Daoy (cell line): ENCODE measurements at regions not wholly inside any gene's neighbourhood (a gene's known extent, or its start where the extent isn't known, plus 50 kb on each side); places are given as distances from the start of the nearest gene placed in this dataset.

Source experiments
- DNase-seq: peaks from one replicate; pipeline ENCODE4 v3.0.0-alpha.2; 2015; ENCODE audit warnings: low read depth

DNA sequence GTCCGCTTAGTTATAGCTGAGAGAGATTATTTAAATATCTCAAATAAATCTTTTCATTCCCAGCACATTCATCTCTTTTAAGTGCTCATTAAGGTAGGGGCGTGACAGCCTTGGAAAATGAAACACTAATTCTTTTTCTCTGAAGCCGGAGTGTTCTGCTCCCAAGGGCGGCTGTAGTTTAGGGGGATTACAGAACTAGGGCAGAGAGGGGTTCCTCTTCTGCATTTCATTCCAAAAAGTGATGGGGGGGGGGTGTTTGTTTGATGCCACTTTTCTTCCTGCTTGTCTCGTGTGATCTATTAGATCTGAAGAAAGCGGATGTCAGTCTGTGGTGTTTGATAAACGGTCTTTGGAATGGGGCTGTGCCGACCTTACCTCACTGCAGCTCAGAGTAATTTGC lies 506.5 kb upstream of the MGMT start:
- DNase-seq, result no peak

DNA sequence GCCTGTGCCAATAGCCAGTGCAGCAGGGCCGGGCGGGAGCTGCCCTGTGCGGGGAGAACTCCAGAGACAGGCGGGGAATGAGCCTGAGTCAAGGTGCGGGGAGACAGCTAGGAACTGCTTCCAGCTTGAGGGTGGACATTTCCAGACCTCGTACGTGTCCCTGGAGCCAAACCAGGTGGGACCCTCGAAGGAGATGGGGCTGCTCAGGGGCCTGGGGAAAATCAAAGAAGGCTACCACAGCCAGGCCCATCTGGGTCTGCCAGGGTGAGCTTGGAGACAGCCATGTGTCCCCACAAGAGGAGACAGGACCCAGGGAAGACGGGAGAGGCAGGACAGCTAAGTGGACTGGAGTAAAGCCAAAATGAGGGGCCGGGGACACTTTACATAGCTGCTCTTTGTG lies 504.9 kb upstream of the MGMT start:
- no peak for DNase-seq

DNA sequence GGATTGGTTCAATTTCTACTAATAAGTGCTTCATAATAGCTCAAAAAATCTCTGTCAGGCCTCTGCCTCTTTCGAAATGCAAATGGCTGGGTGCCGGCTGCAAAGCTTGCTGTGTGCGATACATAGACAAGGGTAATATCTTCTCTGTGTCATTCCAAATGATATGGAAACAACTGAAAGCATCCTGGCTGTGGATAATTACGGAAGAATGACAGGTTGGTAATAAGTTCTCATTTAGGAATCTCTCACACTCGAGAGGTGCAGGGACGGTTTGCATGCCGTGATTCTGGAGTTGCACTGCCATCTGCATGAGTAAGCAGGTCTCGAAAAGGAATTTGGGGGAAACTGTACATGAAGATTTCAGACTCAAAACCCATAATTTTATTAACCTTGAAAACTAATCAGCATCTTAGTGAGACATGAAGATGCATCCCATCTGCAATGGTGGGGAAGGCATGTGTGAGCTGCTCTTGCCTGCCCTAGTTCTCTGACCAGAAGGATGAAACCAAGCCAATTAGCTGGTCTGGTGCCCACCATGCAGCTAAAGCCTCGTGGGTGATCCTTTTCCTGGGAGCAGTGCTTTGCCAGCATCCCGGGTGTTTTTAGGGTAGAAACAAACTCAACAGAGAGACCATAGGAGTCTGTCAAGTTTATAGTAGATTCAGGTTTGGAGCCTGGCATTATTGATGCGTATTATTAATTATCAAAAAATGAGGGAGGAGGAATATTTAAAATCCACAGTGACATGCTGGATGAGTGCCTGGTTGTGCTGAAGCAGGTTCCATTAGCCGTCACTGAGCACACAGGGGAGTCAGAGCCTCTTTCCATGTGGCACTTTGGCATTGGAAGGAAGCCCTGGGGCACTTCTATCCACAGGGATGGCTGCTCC lies 503.6 kb upstream of the MGMT start:
- DNase-seq, result no peak

DNA sequence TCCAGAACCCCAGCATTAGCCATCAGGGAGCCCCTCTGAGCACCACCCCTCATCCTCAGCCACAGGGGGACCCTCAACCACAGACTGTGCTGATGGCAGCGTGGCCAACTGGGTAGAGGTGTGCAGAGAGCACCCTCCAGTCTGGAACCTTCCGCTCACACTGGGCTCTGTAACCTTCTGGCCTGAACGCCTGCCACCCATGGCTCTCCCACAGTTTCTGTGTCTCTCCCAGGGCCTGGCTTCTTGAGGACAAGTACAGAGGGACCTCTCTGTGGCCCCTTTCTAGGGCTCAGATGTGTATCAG lies 503.0 kb upstream of the MGMT start:
- no peak for DNase-seq

DNA sequence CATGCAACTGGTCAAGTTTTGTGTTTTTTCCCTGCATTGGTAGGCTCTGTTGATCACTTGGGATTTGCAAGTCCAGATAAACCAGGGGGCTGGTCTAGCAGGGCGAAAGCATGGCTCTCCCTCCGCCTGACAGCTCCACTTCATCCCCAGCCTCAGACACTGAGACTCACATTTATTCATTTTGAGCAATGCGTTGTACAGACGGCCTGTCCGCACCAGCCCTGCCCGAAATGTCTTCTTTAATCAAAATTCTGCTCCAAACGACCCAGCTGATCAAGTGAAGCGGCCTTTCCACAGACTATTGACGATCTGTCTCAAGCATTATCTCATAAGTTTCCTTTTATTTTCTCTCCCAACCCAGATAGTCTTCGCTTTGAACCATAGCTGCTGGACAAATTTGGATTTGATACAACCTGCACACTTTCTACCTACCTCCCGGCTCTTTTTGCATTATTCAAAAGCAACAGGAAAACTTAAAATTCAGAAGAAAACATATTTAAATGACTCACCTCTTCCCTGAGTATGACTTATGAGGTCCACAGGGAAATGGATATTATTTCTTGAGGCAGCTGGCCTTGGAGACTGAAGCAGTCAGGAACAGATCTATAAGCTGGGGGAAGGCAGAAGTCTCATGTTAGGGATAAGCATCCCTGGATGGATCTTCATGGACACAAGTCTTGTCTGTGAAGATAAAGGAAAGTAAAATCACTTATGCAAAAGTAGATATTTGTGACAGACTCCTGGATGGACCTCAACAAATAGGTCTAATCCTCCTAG lies 498.9 kb upstream of the MGMT start:
- no peak for DNase-seq

DNA sequence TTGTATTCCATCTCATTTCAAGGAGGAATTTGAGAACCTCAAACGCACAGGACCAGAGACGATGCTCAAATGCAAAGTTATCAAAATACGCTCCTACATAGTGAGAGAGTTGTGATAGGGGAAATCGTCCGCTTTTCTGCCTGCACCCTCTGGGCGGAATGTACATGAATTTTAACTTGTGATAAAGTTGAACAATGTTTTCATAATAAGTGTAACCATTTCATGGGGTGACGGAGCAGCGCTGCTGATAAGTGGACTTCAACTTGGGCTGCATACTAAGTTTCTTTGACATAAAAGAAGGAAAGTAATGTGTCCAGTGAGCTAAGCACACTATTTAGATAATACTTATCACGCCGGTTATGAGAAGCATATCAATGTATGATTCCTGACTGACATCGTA lies 497.5 kb upstream of the MGMT start:
- DNase-seq, result no peak

DNA sequence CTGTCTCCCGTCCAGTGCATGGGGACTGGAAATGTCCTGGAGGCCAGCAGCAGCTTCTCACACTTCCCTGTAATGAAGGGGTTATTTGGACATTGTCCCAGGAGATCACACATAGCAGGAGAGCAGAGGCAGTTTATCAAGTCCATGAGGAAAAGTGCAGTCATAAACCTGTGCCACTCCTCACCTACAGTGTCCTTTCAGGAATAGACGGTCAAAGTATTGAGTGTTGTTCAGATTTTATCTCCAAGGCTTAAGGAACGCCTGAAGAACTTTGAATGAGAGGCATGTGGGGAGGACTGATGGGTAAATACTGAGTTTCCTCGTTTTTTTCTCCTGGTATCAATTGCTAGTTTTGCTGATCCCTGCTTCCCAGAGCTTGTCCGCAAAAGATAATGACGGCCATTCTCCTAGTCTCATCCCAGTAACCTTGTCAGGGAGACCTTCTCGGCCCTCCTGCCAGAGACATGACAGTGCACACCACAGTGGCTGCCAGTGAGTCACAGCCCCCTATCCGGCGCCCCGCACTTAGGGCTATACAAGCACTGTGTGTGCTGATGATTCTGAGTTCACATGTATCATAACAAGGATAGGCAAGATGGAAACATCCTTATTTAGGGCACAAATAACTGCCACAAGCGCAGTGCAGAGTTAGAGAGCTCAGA lies 495.5 kb upstream of the MGMT start:
- DNase-seq, result peak; percentile 23

DNA sequence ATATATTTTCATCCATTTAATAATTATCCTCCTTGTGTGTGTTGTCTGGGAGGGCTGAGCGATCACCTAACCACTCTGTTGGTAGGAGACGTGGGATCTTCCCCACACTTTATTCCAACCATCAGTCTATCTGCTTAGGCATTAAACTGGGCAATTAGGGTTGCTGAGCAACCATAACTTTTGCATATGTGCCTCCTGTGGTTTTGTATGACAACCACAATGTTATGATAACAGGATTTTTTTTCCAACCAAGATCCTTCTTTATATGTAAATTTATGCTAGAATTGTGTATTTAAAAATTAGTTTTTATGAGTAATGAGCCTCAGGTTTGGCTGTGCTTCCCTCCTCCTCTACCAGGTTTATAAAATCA lies 495.0 kb upstream of the MGMT start:
- DNase-seq, result no peak

DNA sequence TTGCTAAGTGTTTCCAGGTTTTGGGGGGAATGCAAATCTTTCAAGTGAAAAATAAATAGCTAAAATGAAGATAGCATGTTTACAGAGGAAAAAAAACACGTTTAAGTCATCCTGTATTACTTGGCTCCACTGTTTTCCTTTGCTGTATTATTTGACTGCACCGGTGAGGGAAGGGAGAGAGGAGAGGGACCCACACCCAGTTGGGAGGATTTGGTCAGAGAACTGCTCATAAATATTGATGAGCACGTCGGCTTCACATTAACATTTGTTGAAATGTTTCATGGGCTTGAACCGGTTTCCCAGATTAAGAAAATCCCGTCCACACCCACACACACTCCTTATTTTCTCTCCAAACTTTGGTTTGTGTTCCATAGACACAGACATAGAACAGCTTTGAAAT lies 493.8 kb upstream of the MGMT start:
- DNase-seq, result no peak

DNA sequence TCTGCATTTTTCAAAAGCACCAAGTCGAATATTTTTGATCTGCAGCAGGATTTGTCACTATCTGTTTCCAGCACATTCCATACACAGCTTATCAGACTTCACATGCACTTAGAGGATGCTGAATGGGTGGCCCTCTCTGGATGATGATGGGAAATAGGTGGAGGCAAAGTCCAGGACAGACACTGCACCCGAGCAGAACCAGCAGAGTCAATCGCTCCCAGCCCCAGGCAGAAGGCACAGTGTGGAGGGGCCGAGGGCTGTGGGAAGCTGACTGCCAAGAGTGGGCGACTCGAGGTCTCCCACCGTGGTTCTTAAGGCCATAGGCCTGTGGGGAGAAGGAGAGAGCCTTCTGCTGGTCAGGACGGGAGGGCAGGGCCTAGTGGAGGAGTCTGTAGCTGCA lies 490.2 kb upstream of the MGMT start:
- DNase-seq, result no peak

DNA sequence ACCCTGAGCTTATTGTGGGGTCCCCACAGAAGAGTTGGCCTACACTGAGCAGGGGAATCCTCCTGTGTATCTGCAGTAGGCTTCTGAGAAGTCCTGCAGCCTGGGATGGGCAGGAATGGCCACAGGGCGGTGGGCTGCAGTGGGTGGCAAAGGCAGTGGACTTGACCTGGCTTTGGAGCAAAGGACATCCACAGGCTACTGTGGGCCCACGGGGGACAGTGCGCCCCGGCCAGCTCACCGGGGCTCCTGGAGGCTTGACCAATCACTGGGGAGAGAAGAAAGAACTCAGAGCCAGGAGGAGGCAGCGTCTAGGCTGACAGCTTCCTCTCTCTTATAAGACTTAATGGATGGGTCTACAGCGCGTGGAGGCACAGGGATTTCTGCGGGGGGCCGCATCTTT lies 488.8 kb upstream of the MGMT start:
- no peak for DNase-seq

DNA sequence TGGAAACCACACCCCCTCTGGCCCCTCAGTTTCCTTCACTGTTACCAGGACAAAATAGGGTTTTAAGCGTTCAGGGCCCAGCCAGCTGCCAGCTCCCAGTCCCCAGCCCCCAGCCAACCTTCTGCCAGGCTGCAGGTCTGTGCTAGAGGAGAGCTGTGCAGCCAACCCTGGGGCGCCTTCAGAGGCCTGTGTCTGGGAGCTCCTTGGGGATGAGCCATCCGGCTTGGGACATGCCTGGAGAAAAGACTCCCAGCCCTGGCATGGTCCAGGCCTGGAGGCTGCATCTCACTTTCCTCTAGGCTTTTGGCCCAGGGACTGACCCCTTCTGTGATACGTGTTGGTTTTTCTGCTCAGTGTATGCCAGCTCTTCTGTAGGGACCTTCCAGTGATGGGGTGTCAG lies 487.6 kb upstream of the MGMT start:
- no peak for DNase-seq

DNA sequence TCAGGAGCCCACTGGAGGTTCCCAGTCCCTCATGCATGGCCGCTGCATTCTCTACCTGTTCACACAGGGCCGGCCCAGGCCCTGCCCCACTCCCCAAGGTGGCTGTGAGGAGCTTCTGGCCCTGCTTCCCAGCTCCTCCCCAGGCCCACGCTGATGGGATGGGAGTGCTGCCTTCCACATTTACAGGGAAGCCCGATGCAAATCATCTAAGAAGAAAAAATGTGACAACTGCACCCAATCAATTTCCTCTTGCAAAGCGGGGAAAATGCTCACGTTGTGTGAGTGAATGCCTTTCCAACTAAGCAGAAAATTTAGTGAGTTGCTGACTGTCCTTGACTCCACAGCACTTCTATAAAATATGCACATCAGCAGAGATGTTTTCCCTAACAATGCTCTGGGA lies 485.8 kb upstream of the MGMT start:
- no peak for DNase-seq

DNA sequence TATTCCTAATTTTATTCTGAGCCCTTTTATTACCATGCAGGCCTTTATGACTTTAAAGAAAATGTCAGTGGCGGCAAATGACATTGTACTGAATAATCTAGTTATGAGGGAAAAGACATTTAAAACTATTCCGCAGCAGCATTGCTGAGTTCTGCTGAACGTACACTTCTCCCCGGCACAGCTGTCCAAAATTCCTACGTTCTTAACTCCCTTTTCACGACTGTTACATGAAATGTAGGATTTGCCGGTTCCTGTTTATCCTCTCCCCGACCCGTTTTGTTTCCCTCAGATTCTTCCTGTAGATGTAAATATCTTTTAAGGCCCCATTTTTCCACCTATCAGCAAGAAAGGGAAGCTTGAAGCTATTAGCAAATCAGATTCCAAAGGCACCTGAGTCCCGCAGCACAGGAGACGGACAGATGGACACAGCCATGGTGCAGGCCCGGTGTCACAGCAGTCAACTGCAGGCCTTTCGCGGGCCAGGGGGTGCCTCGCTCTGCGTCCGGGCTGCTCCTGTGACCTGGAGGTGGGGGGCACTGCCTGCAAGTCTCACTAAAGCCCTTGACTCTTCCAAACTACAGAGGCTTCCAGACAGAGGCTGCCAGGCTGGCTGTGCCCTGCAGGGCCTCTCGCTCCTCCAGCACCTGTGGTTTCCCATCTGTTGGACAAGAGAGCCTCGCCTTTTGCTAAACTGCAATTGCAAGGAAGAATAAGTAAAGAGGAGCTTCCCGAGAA lies 485.0 kb upstream of the MGMT start:
- DNase-seq, result no peak

DNA sequence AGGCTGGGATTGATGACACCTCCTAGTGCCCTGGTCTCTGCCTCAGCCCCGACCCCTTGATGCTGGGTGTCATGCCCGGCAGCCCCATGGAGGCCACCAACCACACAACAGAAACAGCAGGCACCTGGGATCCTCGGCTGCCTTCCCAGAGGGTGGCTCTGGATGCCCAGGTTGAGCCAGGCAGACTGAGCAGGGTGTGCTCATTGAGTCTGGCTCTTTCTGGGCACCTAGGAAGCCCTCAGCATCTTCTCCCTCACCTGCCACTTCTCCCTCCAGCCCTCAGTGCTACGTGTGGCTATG lies 484.5 kb upstream of the MGMT start:
- no peak for DNase-seq

DNA sequence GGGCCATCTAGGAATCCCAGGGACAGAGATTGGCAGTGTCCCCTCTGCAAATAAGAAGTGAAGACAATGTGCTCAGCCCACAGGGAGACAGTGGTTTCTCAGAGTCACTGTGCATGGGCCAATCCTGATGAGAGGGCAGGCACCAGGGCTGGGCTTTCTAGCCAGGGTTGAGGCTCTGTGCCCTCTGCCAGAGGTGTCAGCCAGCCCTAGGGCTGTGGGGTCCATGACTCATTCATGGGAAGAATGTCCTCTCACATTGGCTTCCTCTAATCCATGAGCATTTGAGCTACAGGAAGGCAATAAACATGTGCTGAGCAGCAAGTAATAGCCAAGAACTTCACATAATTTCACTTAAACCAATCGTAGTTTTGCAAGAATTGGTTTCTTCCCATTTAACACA lies 482.0 kb upstream of the MGMT start:
- DNase-seq, result no peak

DNA sequence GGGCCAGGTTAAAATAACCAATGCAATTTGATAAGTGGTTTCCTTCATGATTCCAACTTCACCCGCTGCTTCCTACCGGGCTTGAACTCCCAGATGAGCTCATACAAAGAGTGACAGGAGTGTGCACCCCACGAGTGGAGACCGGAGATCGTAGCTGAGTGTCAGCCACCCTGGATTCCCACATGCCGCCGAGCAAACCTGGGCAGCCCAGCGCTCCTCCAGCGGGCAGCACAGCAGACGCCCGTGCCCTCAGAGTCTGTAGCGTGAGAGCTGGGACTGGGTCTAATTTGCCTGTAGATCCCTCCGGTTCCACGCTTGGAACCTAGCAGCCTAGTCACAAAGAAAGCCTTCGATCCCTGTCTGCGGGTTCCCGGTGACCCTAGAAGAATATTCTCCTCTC lies 476.1 kb upstream of the MGMT start:
- DNase-seq, result peak; percentile 23

DNA sequence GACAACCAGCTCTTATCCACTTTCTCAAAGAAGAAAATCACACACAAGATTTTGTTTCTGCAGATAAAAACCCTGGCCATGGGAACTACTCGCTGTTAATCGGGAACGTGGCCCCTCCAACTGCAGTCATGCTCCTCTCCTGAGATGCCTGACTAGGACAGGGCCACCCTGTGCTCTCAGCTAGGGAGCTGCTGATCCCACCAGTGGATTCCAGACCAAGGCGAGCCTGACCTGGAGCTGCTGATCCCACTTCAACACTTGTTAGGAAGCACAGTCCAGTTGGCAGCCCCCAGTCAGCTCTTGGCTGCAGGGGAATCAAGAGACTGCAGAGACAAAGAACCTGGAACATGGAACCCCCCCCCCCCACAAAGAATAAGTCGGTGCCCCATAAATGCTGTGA lies 474.3 kb upstream of the MGMT start:
- no peak for DNase-seq

DNA sequence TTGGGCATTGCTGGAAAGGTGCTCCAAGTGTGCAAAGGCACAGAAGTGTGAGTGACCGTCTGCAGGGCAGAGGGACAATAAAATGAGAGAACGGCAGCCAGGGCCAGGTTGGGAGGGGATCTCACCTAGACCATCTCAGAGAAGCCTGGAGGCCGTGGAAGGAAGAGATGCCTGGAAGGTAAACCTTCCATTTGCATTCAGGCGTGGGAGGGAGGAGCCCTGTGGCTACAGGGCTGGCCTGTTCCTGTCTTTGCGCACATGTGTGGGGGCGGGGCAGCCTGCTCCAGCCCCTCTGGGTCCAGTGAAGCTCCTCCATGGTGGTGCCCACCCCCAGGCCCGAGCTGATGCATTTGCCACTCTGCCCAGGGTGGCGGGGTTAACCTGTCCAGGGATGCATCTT lies 473.6 kb upstream of the MGMT start:
- DNase-seq, result no peak

DNA sequence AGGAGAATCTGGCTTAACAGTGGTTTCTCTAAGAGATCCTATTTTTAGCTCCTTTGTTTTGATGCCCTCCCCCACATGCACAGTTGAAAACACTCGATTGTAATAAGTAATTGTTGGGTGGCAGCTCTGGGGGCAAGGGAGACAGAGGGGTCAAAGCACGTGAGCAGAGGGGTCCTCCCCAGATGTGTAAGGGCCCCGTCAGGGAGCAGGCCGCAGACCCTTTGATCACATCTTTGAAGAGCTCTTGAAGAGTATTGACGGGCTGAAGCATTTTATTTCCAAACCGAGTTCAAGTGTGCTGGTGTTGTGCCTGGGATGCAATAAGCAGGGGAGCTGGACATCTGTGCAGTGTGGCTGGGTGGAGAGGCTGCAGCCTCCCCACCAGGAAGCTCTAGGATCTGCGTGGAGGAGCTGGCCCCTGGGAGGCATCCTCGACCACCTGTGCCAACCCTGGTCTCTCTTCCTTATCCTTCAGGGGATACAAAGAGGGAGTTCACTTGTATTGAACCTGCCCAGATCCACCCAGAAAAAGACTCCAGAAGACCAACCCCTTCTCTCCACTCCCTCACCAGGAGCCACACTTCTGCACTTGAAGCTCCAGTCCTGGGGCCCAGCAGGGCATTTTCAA lies 473.0 kb upstream of the MGMT start:
- no peak for DNase-seq

DNA sequence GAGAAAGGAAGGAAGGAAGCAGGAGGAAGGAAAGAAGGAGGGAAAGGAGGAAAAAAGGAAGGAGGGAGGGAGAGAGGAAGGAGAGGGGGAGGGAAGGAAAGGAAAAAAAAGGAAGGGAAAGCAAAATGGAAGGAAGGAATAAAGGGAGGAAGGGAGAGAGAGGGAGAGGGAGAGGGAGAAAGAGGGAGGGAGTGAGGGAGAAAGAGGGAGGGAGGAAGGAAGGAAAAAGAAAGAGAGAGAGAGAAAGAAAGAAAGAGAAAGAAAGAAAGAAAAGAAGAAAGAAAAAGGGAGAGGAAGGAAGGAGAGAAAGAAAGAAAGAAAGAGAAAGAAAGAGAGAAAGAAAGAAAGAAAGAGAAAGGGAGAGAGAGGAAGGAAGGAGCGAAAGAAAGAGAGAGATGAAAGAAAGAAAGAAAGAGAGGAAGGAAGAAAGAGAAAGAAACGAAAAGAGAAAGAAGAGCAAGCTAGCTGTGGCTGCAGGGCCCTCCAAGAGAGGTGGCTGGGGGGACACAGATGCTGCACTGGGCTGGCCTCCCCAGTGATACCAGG lies 472.4 kb upstream of the MGMT start:
- DNase-seq, result no peak

DNA sequence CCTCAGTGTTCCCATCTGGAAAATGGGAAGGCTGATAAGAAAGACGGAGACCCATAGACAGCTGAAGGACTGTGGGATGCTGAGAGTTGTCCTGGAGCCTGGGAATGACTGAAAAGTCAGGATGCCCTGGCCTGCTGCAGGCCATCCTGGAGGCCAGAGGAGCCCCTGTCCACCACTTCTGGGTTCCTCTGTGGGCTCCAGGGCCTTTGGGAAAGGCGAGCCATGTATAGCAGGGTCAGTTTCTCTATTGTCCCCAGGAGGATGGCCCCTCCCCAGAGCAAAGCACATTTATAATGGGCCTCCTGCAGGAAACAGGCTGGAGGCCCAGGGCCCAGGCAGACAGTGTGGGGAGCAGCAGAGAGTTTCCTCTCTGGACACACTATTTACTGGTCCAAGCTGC lies 471.4 kb upstream of the MGMT start:
- DNase-seq, result no peak
